ENCODE measurements at regions not wholly inside any gene's neighbourhood (a gene's known extent, or its start where the extent isn't known, plus 50 kb on each side); places are given as distances from the start of the nearest gene placed in this dataset.

DNA sequence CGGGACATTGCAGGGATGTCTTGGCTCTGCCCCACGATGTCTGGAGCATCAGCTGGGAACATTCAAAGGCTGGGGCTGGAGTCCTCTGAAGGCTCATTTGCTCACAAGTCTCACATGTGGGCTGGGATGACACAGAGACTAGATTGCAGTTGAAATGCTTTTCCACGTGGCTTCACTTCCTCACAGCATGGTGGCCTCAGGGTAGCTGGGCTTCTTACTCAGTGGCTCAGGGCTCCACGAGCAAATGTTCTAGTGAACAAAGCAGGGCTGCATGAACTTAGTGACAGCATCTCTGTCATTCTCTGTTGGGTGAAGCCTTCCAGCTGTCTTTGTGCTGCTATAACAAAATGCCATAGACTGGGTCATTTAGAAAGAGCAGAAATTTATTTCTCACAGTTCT is 247.0 kb upstream of the POU3F1 start:
- POLR2A ChIA-PET: no interaction called here
- Histone ChIP-seq H3K27ac (ENCODE audit: low read depth, low read length) (no peak overlapping the region), H3K27me3 (ENCODE audit: control insufficient read depth in 2 of 2, insufficient read depth in 2 of 2, low read length in 2 of 2) (no peaks in the 10 kb centered on the region), H3K4me3 (ENCODE audit: low read length) (no peak overlapping the region), H3K9me3 (ENCODE audit: control insufficient read depth in 2 of 3, low read length in 3 of 3) (no peaks in the 10 kb centered on the region), H3K4me1 (ENCODE audit: control insufficient read depth in 2 of 2, insufficient read depth in 2 of 2, low read length in 2 of 2) (no peaks in the 10 kb centered on the region), H3K36me3 (ENCODE audit: control insufficient read depth in 2 of 3, insufficient read depth in 3 of 3, low read length in 3 of 3) (no peaks in the 10 kb centered on the region)
- peaks cover 0 to 7% (median 5%) of the 10 kb centered on the region in 7 donors for H3K4me1 Mint-ChIP-seq
- peaks cover 0 to 7% (median 0%) of the 10 kb centered on the region in 5 donors for H3K36me3 Mint-ChIP-seq
- ATAC-seq: no peak
- CTCF ChIA-PET: no interaction called here
- peaks cover 0 to 14% (median 3%) of the 10 kb centered on the region in 11 donors for H3K9me3 Mint-ChIP-seq
- no peak overlapping the region for H3K4me3 Mint-ChIP-seq
- peak in 1 of 9 donors; percentile 3 for DNase-seq
- peaks cover 55 to 73% (median 64%) of the 10 kb centered on the region in 5 donors for H3K27me3 Mint-ChIP-seq
- no peak overlapping the region for H3K27ac Mint-ChIP-seq
- intact Hi-C loops (cut with micrococcal nuclease): no loop called here

DNA sequence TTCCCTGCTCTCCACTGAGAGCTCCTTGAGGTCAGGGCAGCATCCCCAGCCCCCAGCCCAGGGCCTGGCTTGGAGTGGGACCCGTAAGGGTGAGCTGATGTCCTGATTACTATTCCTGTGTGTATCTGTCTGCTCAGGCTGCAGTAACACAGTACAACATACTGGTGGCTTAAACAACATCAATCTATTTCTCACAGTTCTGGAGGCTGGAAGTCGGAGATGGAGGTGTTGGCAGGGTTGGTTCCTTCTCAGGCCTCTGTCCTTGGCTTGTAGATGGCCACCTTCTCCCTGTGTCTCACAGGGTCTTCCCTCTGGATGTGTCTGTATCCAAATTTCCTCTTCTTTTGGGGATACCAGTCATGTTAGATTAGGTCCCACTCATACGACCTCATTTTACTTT is 246.4 kb upstream of the POU3F1 start:
- peaks cover 0 to 7% (median 5%) of the 10 kb centered on the region in 7 donors for H3K4me1 Mint-ChIP-seq
- peaks cover 0 to 7% (median 0%) of the 10 kb centered on the region in 5 donors for H3K36me3 Mint-ChIP-seq
- DNase-seq: peak in 1 of 9 donors; percentile 19
- no peak overlapping the region for H3K27ac Mint-ChIP-seq
- no peak overlapping the region for H3K27ac ChIP-seq (ENCODE audit: low read depth, low read length)
- peak overlapping the region in 1 of 10 donors; percentile 55 for H3K4me3 Mint-ChIP-seq
- intact Hi-C loops (cut with micrococcal nuclease): no loop called here
- no peak overlapping the region for H3K4me3 ChIP-seq (ENCODE audit: low read length)
- H3K9me3 Mint-ChIP-seq: peaks cover 0 to 8% (median 3%) of the 10 kb centered on the region in 11 donors
- no peaks in the 10 kb centered on the region for H3K36me3 ChIP-seq (ENCODE audit: control insufficient read depth in 2 of 3, insufficient read depth in 3 of 3, low read length in 3 of 3)
- no peak for ATAC-seq
- H3K4me1 ChIP-seq (ENCODE audit: control insufficient read depth in 2 of 2, insufficient read depth in 2 of 2, low read length in 2 of 2): no peaks in the 10 kb centered on the region
- no peaks in the 10 kb centered on the region for H3K9me3 ChIP-seq (ENCODE audit: control insufficient read depth in 2 of 3, low read length in 3 of 3)
- CTCF ChIA-PET: no interaction called here
- POLR2A ChIA-PET: no interaction called here
- H3K27me3 ChIP-seq (ENCODE audit: control insufficient read depth in 2 of 2, insufficient read depth in 2 of 2, low read length in 2 of 2): no peaks in the 10 kb centered on the region
- peaks cover 51 to 67% (median 58%) of the 10 kb centered on the region in 5 donors for H3K27me3 Mint-ChIP-seq

DNA sequence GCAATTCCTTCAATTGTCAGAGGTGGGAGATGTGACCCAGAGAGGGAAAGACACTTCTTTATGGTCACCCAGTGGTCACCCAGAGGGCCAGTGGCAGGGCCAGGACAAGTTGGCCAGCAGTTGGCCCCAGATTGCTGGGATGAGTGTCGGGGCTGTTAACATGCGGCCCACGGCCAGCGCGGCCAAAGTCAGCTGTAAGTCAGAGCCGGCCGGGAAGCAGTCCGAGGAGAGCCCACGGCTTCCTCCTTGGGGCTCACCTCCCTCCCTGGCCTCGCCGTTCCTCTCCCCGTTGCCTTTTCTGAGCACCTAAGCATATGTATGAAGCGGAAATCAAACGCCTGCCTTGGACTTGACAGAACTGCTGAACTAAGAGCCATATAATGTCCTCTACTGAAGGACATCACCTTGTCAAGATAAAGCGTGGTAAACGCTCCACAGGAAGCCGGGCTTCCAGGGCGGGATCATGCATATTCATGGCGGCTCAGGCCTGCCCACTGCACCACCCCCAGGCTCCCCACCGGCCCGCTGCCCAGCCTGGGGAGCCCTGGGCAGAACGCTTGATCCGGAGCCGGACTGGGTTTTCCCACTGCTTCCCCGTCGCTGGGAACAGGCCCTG is 245.4 kb upstream of the POU3F1 start:
- H3K27ac Mint-ChIP-seq: no peak overlapping the region
- H3K36me3 Mint-ChIP-seq: peaks cover 0 to 7% (median 0%) of the 10 kb centered on the region in 5 donors
- peaks cover 0 to 8% (median 3%) of the 10 kb centered on the region in 11 donors for H3K9me3 Mint-ChIP-seq
- Histone ChIP-seq H3K27ac (ENCODE audit: low read depth, low read length) (no peak overlapping the region), H3K4me3 (ENCODE audit: low read length) (no peak overlapping the region), H3K36me3 (ENCODE audit: control insufficient read depth in 2 of 3, insufficient read depth in 3 of 3, low read length in 3 of 3) (no peaks in the 10 kb centered on the region), H3K4me1 (ENCODE audit: control insufficient read depth in 2 of 2, insufficient read depth in 2 of 2, low read length in 2 of 2) (no peaks in the 10 kb centered on the region), H3K27me3 (ENCODE audit: control insufficient read depth in 2 of 2, insufficient read depth in 2 of 2, low read length in 2 of 2) (no peaks in the 10 kb centered on the region), H3K9me3 (ENCODE audit: control insufficient read depth in 2 of 3, low read length in 3 of 3) (no peaks in the 10 kb centered on the region)
- intact Hi-C loops (cut with micrococcal nuclease): no loop called here
- CTCF ChIA-PET: no interaction called here
- no peak for ATAC-seq
- H3K27me3 Mint-ChIP-seq: peaks cover 51 to 61% (median 53%) of the 10 kb centered on the region in 5 donors
- DNase-seq: peak in 1 of 9 donors; percentile 17
- peaks cover 0 to 7% (median 5%) of the 10 kb centered on the region in 7 donors for H3K4me1 Mint-ChIP-seq
- H3K4me3 Mint-ChIP-seq: peak overlapping the region in 1 of 10 donors; percentile 18
- POLR2A ChIA-PET: no interaction called here

DNA sequence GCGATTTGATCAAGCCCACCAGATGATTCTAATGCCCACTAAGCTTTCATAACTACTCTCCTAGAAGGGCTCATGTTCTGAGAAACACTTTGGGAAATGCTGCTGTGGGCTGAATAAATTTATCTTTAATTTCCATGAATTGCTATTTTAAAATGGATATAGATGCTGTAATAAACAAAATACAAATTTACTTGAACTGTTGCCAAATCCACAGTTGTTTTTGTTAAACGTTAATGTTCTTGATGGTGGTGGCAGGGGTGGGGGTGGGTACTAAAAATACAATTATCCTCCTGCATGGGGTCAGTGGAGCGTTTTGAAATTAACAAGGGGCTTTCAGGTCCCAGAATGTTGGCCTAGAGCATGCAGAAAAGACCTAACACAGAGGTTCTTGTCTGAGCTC is 244.7 kb upstream of the POU3F1 start:
- peaks cover 0 to 8% (median 0%) of the 10 kb centered on the region in 11 donors for H3K9me3 Mint-ChIP-seq
- no peak for ATAC-seq
- H3K36me3 Mint-ChIP-seq: peaks cover 0 to 7% (median 0%) of the 10 kb centered on the region in 5 donors
- intact Hi-C loops (cut with micrococcal nuclease): no loop called here
- Histone ChIP-seq H3K27ac (ENCODE audit: low read depth, low read length) (no peak overlapping the region), H3K27me3 (ENCODE audit: control insufficient read depth in 2 of 2, insufficient read depth in 2 of 2, low read length in 2 of 2) (no peaks in the 10 kb centered on the region), H3K9me3 (ENCODE audit: control insufficient read depth in 2 of 3, low read length in 3 of 3) (no peaks in the 10 kb centered on the region), H3K4me1 (ENCODE audit: control insufficient read depth in 2 of 2, insufficient read depth in 2 of 2, low read length in 2 of 2) (no peaks in the 10 kb centered on the region), H3K4me3 (ENCODE audit: low read length) (no peak overlapping the region), H3K36me3 (ENCODE audit: control insufficient read depth in 2 of 3, insufficient read depth in 3 of 3, low read length in 3 of 3) (no peaks in the 10 kb centered on the region)
- CTCF ChIA-PET: no interaction called here
- POLR2A ChIA-PET: no interaction called here
- no peak overlapping the region for H3K4me3 Mint-ChIP-seq
- no peak for DNase-seq
- H3K27me3 Mint-ChIP-seq: peaks cover 46 to 54% (median 48%) of the 10 kb centered on the region in 5 donors
- H3K27ac Mint-ChIP-seq: no peak overlapping the region
- peaks cover 0 to 7% (median 5%) of the 10 kb centered on the region in 7 donors for H3K4me1 Mint-ChIP-seq

DNA sequence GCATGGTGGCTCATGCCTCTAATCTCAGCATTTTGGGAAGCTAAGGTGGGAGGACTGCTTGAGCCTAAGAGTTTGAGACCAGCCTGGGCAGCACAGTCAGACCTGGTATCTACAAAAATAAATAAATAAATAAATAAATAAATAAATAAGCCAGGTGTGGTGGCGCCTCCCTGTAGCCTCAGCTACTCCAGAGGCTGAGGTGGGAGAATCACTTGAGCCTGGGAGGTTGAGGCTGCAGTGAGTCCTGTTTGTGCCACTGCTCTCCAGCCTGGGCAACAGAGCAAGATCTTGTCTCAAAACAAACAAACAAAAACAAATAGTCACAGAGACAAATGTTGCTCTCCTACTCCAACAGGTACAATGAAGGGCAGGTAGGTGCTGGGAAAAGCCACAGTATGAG is 242.4 kb upstream of the POU3F1 start:
- no peaks in the 10 kb centered on the region for H3K27me3 ChIP-seq (ENCODE audit: control insufficient read depth in 2 of 2, insufficient read depth in 2 of 2, low read length in 2 of 2)
- Mint-ChIP-seq H3K4me1 (peaks cover 0 to 7% (median 5%) of the 10 kb centered on the region in 7 donors), H3K4me3 (no peak overlapping the region), H3K9me3 (peaks cover 0 to 3% (median 0%) of the 10 kb centered on the region in 11 donors), H3K27me3 (peaks cover 36 to 45% (median 40%) of the 10 kb centered on the region in 5 donors), H3K36me3 (peaks cover 0 to 7% (median 0%) of the 10 kb centered on the region in 5 donors), H3K27ac (no peak overlapping the region)
- no peak overlapping the region for H3K4me3 ChIP-seq (ENCODE audit: low read length)
- intact Hi-C loops (cut with micrococcal nuclease): no loop called here
- H3K36me3 ChIP-seq (ENCODE audit: control insufficient read depth in 2 of 3, insufficient read depth in 3 of 3, low read length in 3 of 3): no peaks in the 10 kb centered on the region
- H3K4me1 ChIP-seq (ENCODE audit: control insufficient read depth in 2 of 2, insufficient read depth in 2 of 2, low read length in 2 of 2): no peaks in the 10 kb centered on the region
- DNase-seq (no peak), ATAC-seq (no peak)
- CTCF ChIA-PET: no interaction called here
- no peak overlapping the region for H3K27ac ChIP-seq (ENCODE audit: low read depth, low read length)
- POLR2A ChIA-PET: no interaction called here
- H3K9me3 ChIP-seq (ENCODE audit: control insufficient read depth in 2 of 3, low read length in 3 of 3): no peaks in the 10 kb centered on the region

DNA sequence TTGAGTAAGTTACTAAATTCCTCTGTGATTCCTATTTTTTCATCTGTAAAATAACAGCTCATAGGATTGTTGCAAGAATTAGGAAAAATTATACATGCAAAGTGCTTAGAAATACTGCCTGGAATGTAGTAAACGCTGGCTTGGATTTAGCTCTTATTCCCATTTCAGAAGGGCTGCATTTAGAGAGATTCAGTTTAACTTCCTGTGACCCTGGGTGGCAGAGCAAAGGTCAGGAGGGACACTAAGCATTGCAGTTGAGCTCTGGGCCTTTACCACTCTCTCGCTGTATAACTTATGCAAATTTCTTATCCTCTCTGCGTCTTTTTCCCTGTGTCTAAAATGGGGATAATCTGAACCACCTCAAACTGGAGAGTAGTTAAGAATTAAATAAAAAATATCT is 241.0 kb upstream of the POU3F1 start:
- no peaks in the 10 kb centered on the region for H3K9me3 Mint-ChIP-seq
- Histone ChIP-seq H3K27ac (ENCODE audit: low read depth, low read length) (no peak overlapping the region), H3K9me3 (ENCODE audit: control insufficient read depth in 2 of 3, low read length in 3 of 3) (no peaks in the 10 kb centered on the region), H3K4me1 (ENCODE audit: control insufficient read depth in 2 of 2, insufficient read depth in 2 of 2, low read length in 2 of 2) (no peaks in the 10 kb centered on the region), H3K36me3 (ENCODE audit: control insufficient read depth in 2 of 3, insufficient read depth in 3 of 3, low read length in 3 of 3) (no peaks in the 10 kb centered on the region), H3K4me3 (ENCODE audit: low read length) (no peak overlapping the region), H3K27me3 (ENCODE audit: control insufficient read depth in 2 of 2, insufficient read depth in 2 of 2, low read length in 2 of 2) (no peaks in the 10 kb centered on the region)
- no peak overlapping the region for H3K27ac Mint-ChIP-seq
- DNase-seq (no peak), ATAC-seq (no peak)
- H3K4me3 Mint-ChIP-seq: no peak overlapping the region
- H3K27me3 Mint-ChIP-seq: peaks cover 32 to 44% (median 35%) of the 10 kb centered on the region in 5 donors
- H3K36me3 Mint-ChIP-seq: peaks cover 0 to under 1% (median 0%) of the 10 kb centered on the region in 5 donors
- intact Hi-C loops (cut with micrococcal nuclease): no loop called here
- POLR2A ChIA-PET: no interaction called here
- H3K4me1 Mint-ChIP-seq: peaks cover 0 to 2% (median under 1%) of the 10 kb centered on the region in 7 donors
- CTCF ChIA-PET: no interaction called here

DNA sequence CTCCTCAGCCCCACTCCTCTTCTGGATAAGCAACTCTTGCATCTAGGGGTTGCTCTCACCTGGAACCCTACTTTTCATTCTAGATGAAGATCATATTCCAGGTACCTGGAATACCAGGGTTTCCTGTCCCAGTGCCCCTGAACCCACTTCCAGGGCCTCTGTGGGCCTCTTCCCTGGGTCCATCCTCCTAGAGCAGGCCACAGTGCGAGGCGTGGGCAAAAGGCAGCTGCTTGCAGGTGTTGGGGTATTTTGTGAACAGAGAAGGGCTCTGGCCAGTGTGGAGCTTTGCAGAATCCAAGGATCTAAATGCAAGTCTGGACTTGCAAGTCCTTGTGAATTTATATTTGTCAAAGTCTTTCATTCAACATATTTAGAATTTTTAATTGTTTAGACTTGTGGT is 240.4 kb upstream of the POU3F1 start:
- Histone ChIP-seq H3K36me3 (ENCODE audit: control insufficient read depth in 2 of 3, insufficient read depth in 3 of 3, low read length in 3 of 3) (no peaks in the 10 kb centered on the region), H3K9me3 (ENCODE audit: control insufficient read depth in 2 of 3, low read length in 3 of 3) (no peaks in the 10 kb centered on the region), H3K27ac (ENCODE audit: low read depth, low read length) (no peak overlapping the region), H3K4me1 (ENCODE audit: control insufficient read depth in 2 of 2, insufficient read depth in 2 of 2, low read length in 2 of 2) (no peaks in the 10 kb centered on the region), H3K4me3 (ENCODE audit: low read length) (no peak overlapping the region), H3K27me3 (ENCODE audit: control insufficient read depth in 2 of 2, insufficient read depth in 2 of 2, low read length in 2 of 2) (no peaks in the 10 kb centered on the region)
- no peak for DNase-seq
- no peaks in the 10 kb centered on the region for H3K36me3 Mint-ChIP-seq
- peaks cover 28 to 45% (median 36%) of the 10 kb centered on the region in 5 donors for H3K27me3 Mint-ChIP-seq
- no peaks in the 10 kb centered on the region for H3K9me3 Mint-ChIP-seq
- no peak overlapping the region for H3K4me3 Mint-ChIP-seq
- intact Hi-C loops (cut with micrococcal nuclease): no loop called here
- no peak for ATAC-seq
- H3K27ac Mint-ChIP-seq: no peak overlapping the region
- H3K4me1 Mint-ChIP-seq: no peaks in the 10 kb centered on the region
- POLR2A ChIA-PET: no interaction called here
- CTCF ChIA-PET: no interaction called here
